RWPE1 (cell line): ENCODE measurements at regions not wholly inside any gene's neighbourhood (a gene's known extent, or its start where the extent isn't known, plus 50 kb on each side); places are given as distances from the start of the nearest gene placed in this dataset.

ENCODE experiments used
- CTCF ChIA-PET: fragments of 350-600 bp; sonication (Branson Sonifier 250); formaldehyde crosslinking; extraction: SDS; loops from one replicate; lab custom pipeline; 2021; lab: Yijun Ruan, JAX
- POLR2A ChIA-PET: fragments of 400-600 bp; formaldehyde crosslinking; extraction: SDS; loops from one replicate; lab custom pipeline; 2020; ENCODE audit warnings: antibody characterized with exemption; ENCODE audit not compliant: low non-redundant PET; lab: Yijun Ruan, JAX
- DNase-seq: peaks from one replicate; pipeline ENCODE4 v3.0.0; 2012; ENCODE audit warnings: low spot score
- H3K27ac ChIP-seq: fragments of 450-650 bp; 2 replicates; pipeline ENCODE4 v1.5.1; 2017
- TF ChIP-seq, protein P1 (sequence below): fragments of 450-650 bp; conservative IDR thresholded peaks from 2 replicates; pipeline ENCODE4 v1.5.1; 2017; ENCODE audit warnings: low read depth, mild to moderate bottlenecking

DNA sequence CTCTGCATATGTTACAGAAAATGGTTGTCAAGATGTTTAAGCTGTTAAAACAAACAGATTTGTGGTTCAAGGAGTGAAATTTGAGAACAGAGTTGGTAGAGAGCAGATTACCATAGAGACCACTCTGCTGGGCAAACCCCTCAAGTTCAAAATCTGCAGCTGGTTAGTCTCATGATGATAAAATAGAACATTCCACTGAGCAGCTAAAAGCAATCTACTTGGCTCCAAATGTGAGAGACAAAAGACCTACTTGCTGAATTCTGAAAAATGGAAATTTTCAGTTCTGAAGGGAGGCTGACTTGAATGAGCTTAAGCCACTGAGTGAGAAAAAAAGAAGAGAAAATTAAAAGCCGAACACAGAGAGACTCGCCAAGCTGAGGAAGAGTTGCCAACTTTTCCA lies 519.3 kb downstream of the NOVA1 start:
- no peak for DNase-seq
- ChIA-PET CTCF (no interaction called here), POLR2A (no interaction called here)
- TF ChIP-seq, protein P1, sequence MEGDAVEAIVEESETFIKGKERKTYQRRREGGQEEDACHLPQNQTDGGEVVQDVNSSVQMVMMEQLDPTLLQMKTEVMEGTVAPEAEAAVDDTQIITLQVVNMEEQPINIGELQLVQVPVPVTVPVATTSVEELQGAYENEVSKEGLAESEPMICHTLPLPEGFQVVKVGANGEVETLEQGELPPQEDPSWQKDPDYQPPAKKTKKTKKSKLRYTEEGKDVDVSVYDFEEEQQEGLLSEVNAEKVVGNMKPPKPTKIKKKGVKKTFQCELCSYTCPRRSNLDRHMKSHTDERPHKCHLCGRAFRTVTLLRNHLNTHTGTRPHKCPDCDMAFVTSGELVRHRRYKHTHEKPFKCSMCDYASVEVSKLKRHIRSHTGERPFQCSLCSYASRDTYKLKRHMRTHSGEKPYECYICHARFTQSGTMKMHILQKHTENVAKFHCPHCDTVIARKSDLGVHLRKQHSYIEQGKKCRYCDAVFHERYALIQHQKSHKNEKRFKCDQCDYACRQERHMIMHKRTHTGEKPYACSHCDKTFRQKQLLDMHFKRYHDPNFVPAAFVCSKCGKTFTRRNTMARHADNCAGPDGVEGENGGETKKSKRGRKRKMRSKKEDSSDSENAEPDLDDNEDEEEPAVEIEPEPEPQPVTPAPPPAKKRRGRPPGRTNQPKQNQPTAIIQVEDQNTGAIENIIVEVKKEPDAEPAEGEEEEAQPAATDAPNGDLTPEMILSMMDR, result no peak
- no peak overlapping the region for H3K27ac ChIP-seq

DNA sequence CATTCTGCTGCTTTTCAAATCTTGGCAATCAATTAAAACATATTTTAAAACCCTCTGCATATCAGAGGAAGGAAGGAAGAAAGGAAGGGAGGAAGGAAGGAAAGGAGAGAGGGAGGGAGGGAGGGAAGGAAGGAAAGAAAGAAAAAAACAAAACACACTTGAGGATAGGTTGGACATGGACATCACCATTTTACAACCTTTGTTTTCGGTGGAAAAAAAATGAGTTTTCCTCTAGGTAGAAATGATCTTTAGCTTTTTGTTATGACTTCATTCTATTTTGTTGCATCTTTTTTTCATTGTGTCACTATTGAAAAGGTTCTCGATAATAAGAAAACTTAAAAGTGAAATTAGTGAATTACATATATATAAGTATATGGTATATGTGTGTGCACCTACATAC lies 522.9 kb downstream of the NOVA1 start:
- TF ChIP-seq, protein P1, result no peak
- no peak overlapping the region for H3K27ac ChIP-seq
- DNase-seq, result no peak
- ChIA-PET POLR2A (no interaction called here), CTCF (no interaction called here)

DNA sequence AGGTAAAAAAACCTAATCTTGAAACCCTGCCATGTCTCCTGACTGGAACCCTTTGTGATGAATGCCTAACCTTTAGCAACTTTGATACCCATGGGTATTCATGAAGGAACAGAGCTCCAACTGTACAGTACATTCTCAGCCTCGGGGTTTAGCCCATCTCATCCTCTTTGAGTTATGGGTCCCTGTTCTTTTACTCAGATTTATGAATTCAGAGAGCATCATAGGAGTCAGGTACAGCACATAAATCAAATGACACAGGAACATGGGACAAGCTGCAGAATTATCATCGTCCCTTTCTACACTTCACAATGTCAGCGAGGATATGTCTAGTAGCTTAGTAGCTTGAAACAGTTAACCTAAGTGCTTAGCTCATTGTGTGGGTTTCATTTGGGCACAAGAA lies 527.4 kb downstream of the NOVA1 start:
- POLR2A ChIA-PET, result no interaction called here
- CTCF ChIA-PET, result no interaction called here
- TF ChIP-seq, protein P1, result no peak

GRCh38 chr14:26067786-26068459 lies 529.9 kb downstream of the NOVA1 start:
- H3K27ac ChIP-seq, result no peak overlapping the region
- CTCF ChIA-PET, result no interaction called here
- POLR2A ChIA-PET, result no interaction called here
- TF ChIP-seq, protein P1, result no peak
- DNase-seq, result no peak

More for the DNA sequence above, 527.4 kb downstream of the NOVA1 start:
- no peak for DNase-seq
- H3K27ac ChIP-seq, result no peak overlapping the region

DNA sequence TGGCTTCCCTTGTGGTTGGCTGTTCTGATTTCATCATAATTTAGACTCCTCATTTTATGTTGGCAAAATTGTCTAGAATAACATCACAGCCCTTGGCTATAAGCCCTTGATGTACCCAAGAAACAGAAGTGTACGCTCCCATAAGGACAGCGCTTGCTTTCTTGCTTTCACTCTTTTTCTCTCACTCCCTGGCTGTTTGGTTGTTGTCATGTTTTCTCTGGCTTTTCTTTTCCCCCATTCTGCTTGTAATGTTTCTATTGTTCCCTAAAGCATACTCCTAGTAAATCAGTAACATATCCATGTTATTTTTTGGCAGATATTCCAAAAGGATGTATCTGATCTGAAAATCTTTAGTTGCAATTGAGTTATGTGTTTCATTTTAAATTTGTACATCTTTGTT lies 530.5 kb downstream of the NOVA1 start:
- H3K27ac ChIP-seq, result no peak overlapping the region
- ChIA-PET POLR2A (no interaction called here), CTCF (no interaction called here)
- TF ChIP-seq, protein P1, result no peak
- DNase-seq, result no peak

GRCh38 chr14:26056036-26056616 lies 541.7 kb downstream of the NOVA1 start:
- TF ChIP-seq, protein P1, result no peak
- ChIA-PET CTCF (no interaction called here), POLR2A (no interaction called here)
- no peak overlapping the region for H3K27ac ChIP-seq
- no peak for DNase-seq
